HG03457 (cell line): ENCODE measurements at regions not wholly inside any gene's neighbourhood (a gene's known extent, or its start where the extent isn't known, plus 50 kb on each side); places are given as distances from the start of the nearest gene placed in this dataset.

Experiments used
- ATAC-seq: cut with Tn5 transposase; IDR thresholded peaks from one replicate; pipeline ENCODE4 v1.9.1; 2021; ENCODE audit warnings: moderate number of reproducible peaks; ENCODE audit not compliant: unreplicated experiment

DNA sequence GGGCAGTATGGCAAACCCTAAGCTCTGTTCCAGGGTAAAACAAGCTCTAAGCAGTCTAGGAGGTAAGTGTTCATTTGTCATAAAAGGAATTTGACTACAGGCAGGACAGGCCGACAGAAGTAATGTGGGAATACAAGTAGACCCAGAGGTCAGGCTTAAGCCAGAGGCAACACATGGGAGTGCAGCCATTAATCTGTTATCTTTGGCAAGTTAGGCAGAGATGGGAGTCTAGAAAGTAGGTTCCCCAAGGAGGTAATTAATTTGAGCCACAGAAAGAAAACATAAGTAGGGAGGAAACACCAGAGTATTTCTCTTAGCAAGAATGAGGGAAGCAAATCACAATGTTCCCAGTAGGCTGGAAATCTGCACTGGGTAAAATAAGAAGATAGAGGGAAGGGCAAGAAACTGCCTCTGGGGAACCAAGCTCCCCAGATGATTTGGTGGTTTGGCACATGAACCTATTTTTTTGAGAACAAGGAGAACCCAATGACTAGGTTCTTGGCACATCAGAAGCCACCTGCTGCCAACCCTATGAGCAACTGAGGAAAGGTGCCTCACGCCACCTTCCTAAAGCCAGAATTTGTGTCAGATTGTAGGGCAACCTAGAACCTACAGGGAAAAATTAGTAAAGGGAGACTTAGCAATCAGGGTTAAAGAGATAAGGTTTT lies 636.4 kb upstream of the PLXNA2 start:
- no peak for ATAC-seq

DNA sequence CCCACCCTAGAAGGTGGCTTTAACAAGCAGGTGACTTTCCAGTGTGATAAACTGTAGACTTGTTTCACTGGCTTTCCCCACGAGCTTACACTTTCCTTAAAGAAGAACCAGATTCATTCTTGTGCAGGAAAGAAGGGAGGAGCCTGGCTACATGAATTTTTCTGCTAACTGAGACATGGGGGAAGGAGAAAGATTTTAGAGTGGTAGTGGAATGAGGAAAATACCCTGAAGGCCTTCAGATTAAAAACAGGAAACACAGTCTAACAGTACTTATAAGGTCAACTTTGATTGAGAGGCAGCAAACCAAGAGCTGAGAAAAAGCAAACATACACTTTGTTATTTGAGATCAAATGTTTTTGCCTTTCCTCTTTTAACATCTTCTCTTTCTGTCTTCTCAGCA lies 640.9 kb upstream of the PLXNA2 start:
- ATAC-seq, result no peak

DNA sequence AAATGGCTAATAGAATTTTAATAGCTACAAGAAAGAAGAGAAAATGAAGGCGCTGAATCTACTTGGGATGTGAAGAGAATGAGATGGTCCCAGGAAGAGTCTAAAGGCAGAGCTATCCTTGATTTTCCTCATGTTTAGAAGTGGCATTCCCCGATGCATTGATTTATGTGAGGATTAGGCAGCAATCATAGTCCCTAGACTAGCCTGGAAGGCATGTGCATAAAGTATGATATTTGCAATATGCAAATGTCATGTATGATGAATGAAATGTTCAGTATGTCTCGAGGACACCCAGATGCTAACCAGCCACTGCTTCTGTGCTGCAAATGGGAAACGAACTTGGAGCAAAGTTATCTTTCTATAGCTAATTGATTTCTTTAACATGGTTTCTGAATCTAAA lies 641.5 kb upstream of the PLXNA2 start:
- no peak for ATAC-seq

DNA sequence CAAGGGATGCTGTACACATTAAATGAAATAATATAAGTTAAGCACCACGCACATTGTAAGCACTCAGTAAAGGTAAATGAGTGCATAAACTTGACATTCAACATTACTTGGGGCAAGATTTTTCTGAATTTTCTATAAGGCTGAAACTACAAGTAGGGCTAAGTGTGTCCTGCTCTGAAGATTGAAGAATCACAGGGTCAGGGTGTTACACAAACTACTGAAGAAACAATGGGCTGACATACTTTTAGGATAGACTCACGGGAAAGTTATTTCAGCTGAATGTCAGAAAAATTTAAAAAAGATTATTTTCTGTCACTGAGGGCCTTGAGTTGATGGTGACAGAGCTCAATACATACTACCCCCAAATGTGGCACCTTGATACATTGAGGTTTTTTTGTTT lies 644.2 kb upstream of the PLXNA2 start:
- no peak for ATAC-seq

- no peak for ATAC-seq
These were observed 648.0 kb upstream of the PLXNA2 start for GRCh38 chr1:208892147-208892546.

GRCh38 chr1:208893251-208893650 lies 649.1 kb upstream of the PLXNA2 start:
- no peak for ATAC-seq

- no peak for ATAC-seq
These were observed 651.0 kb upstream of the PLXNA2 start for GRCh38 chr1:208895181-208895580.

GRCh38 chr1:208895820-208896219 lies 651.6 kb upstream of the PLXNA2 start:
- ATAC-seq, result no peak

- ATAC-seq, result no peak
These were observed 652.6 kb upstream of the PLXNA2 start for GRCh38 chr1:208896768-208897167.

- no peak for ATAC-seq
These were observed 655.3 kb upstream of the PLXNA2 start for GRCh38 chr1:208899438-208899837.

- no peak for ATAC-seq
These were observed 659.2 kb upstream of the PLXNA2 start for GRCh38 chr1:208903251-208903905.

DNA sequence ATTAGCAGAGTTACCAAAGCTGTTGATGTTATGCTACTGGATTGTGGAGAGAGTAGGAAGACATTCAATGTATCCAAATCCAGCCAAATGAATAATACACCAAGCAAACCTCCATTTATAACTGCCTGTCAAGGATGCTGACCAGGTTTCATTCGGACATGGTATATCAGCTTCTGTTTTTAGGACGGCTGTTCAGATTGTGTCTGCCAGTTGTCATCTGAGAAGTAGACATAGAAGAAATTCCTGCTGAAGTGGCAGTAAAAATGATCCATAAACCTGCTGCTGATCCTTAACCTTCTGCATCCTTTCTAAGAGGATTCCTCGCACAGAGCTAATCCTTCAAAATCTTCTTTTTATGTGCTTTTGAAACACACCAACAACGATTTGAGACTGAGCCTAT lies 663.6 kb upstream of the PLXNA2 start:
- no peak for ATAC-seq

- ATAC-seq, result no peak
These were observed 665.1 kb upstream of the PLXNA2 start for GRCh38 chr1:208909011-208909984.

DNA sequence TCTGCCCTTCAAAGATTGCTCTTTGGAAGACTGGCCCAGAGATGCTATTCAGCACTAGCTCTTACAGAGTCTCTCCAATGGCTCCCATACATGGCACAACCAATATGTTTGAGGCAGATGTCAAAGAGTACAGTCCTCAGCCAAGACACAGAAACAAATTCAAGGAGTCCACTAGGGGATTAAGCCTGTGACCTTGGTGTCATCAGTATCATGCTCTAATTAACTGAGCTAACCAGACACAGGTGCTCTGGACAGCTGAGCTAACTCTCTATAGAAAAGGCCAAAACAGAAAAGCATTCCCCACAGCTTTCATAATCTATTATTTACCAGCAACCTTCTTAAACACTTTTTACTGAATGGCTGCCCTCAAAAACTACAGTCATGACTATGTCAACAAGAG lies 666.0 kb upstream of the PLXNA2 start:
- no peak for ATAC-seq

DNA sequence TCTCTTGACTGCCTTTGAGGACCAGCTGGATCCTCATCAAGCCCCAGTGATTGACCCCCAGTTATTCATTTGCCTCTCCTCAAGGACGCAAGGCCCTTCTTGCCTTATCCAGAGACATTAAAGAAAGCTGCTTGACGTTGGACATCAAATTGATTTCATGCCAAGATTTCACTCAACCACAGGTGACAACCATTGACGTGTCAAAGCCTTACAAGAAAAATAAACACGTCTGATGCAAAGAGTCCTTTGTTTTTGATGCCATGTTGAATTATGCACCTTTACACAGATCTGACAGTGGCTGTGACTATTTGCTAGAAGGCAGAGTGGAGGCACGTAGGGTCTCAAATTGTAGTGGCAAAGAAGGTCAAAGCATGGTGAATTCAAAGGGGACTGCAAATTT lies 666.2 kb upstream of the CAMK1G start:
- ATAC-seq, result no peak

GRCh38 chr1:208917723-208918122 lies 665.8 kb upstream of the CAMK1G start:
- ATAC-seq, result no peak

DNA sequence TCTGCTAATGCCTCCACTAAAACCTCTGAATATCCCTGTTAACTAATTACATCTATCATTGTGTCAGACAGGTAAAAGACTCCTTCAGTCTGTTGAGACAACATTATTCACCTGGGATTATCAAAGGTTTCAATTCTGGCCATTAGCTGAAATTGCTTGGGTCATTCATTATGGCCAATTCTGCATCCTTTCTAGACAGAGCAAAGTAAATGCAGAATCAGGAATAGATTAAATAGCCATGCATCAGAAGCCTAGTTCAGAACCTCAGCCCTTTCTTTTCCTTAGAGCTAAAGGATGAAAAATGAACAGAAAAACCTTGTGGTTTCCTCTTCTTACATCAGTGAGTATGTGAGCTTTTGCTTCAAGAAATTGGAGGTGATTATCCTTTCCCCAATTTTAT lies 665.4 kb upstream of the CAMK1G start:
- no peak for ATAC-seq

DNA sequence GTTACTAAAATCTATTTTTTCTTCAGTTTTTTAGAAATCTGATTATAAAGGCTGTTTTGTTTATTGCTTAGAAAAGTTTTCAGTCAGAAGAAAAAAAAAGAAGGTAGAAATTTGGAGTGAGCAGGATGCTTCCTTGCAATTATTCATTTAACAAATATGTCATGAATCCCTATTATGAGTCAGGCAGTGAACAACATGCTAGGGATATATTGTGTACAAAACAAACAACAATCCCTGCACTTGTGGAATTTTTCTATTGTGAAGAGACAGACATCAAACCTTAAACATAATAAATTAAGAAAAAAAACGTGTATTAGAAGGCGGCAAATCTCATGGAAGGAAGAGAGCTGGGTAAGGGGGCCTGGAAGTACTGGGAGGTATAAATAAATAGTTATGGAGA lies 664.1 kb upstream of the CAMK1G start:
- no peak for ATAC-seq

DNA sequence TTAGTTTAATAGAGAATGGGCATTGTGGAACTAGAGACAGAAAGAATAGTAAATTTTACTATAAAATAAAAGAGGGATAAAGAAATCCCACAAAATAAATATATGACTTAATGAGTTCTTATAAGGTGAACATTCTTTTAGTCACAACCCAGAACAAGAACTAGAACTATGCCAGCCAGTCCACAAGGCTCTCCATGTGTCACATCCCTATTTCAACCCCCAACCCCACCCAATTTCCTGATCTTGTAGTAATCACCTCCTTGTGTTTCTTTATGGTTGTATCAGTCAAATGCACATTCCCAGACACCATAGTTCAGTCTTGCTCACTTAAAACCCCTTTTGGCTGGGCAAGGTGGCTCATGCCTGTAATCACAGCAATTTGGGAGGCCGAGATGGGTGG lies 662.3 kb upstream of the CAMK1G start:
- ATAC-seq, result no peak

- ATAC-seq, result no peak
These were observed 660.1 kb upstream of the CAMK1G start for GRCh38 chr1:208923456-208923855.

GRCh38 chr1:208923946-208924720 lies 659.4 kb upstream of the CAMK1G start:
- ATAC-seq, result no peak
